IMR-90 (cell line): ENCODE measurements at regions not wholly inside any gene's neighbourhood (a gene's known extent, or its start where the extent isn't known, plus 50 kb on each side); places are given as distances from the start of the nearest gene placed in this dataset.

Experiments used
- ATAC-seq: fragments of 200-7000 bp; cut with Tn5 transposase; 2 replicates; pipeline ENCODE4 v1.9.1; 2020; ENCODE audit warnings: low read depth, mild to moderate bottlenecking, moderate library complexity
- BruUV-seq: library from RNA; stranded (reverse); fragments of 400-500 nt; replicated peaks from 2 replicates; lab custom pipeline; 2021; lab: Mats Ljungman, UMichigan
- CTCF ChIA-PET: fragments of 300-600 bp; formaldehyde crosslinking; extraction: SDS; loops from one replicate; lab custom pipeline; 2021; ENCODE audit warnings: antibody characterized with exemption; lab: Yijun Ruan, JAX
- POLR2A ChIA-PET: fragments of 300-600 bp; sonication (Branson Sonifier 250); formaldehyde crosslinking; loops from one replicate; lab custom pipeline; 2022; ENCODE audit warnings: antibody characterized with exemption; ENCODE audit not compliant: unreplicated experiment; lab: Charles Lee
- DNase-seq: peaks from one replicate; pipeline ENCODE4 v3.0.0; 2013
- H2AFZ ChIP-seq: replicated peaks from 2 replicates; pipeline ENCODE3; 2013; ENCODE audit warnings: low read length, mild to moderate bottlenecking; ENCODE audit not compliant: poor library complexity
- H2AK5ac ChIP-seq: 2 replicates; pipeline ENCODE4 v1.6.1; 2013; ENCODE audit warnings: low read depth, low read length, inconsistent platforms
- H2AK9ac ChIP-seq: replicated peaks from 2 replicates; pipeline ENCODE3; 2013; ENCODE audit warnings: mild to moderate bottlenecking, low read depth, low read length, moderate library complexity; ENCODE audit not compliant: poor library complexity
- H2BK120ac ChIP-seq: 2 replicates; pipeline ENCODE4 v1.6.1; 2013; ENCODE audit warnings: low read depth, low read length, inconsistent platforms
- H2BK15ac ChIP-seq: 3 replicates; pipeline ENCODE4 v1.6.1; 2013; ENCODE audit warnings: low read depth, low read length, inconsistent platforms
- H2BK20ac ChIP-seq: 2 replicates; pipeline ENCODE4 v1.6.1; 2013; ENCODE audit warnings: low read depth, mild to moderate bottlenecking, inconsistent platforms, low read length, moderate library complexity
- H2BK5ac ChIP-seq: 2 replicates; pipeline ENCODE4 v1.6.1; 2013; ENCODE audit warnings: mild to moderate bottlenecking, low read depth, low read length, inconsistent platforms; ENCODE audit not compliant: poor library complexity, severe bottlenecking
- H3K14ac ChIP-seq: replicated peaks from 2 replicates; pipeline ENCODE4 v1.6.1; 2013; ENCODE audit warnings: low read depth, low read length, inconsistent platforms
- H3K18ac ChIP-seq: 2 replicates; pipeline ENCODE4 v1.6.1; 2013; ENCODE audit warnings: low read depth, low read length, control low read depth
- H3K23ac ChIP-seq: 2 replicates; pipeline ENCODE4 v1.6.1; 2013; ENCODE audit warnings: low read depth, low read length, inconsistent platforms
- H3K27ac ChIP-seq: 2 replicates; pipeline ENCODE4 v1.5.1; 2013; ENCODE audit warnings: mild to moderate bottlenecking, control low read depth, low read length; ENCODE audit not compliant: insufficient read depth
- H3K27me3 ChIP-seq: 2 replicates; pipeline ENCODE4 v1.6.1; 2013; ENCODE audit warnings: low read length; ENCODE audit not compliant: control insufficient read depth, insufficient read depth
- H3K36me3 ChIP-seq: 2 replicates; pipeline ENCODE4 v1.6.1; 2013; ENCODE audit warnings: low read length, mixed read lengths; ENCODE audit not compliant: control insufficient read depth, insufficient read depth
- H3K4ac ChIP-seq: 2 replicates; pipeline ENCODE4 v1.6.1; 2013; ENCODE audit warnings: low read depth, low read length, inconsistent platforms
- H3K4me1 ChIP-seq: 2 replicates; pipeline ENCODE4 v1.6.1; 2013; ENCODE audit warnings: low read length, mixed read lengths; ENCODE audit not compliant: control insufficient read depth, insufficient read depth
- H3K4me2 ChIP-seq: 2 replicates; pipeline ENCODE4 v1.6.1; 2013; ENCODE audit warnings: low read depth, mild to moderate bottlenecking, control low read depth, low read length, moderate library complexity
- H3K4me3 ChIP-seq: 2 replicates; pipeline ENCODE4 v1.5.1; 2013; ENCODE audit warnings: low read depth, mild to moderate bottlenecking, control low read depth, low read length, moderate library complexity; ENCODE audit not compliant: insufficient read depth
- H3K56ac ChIP-seq: 2 replicates; pipeline ENCODE4 v1.6.1; 2013; ENCODE audit warnings: low read length, inconsistent platforms; ENCODE audit not compliant: insufficient read depth; ENCODE audit errors: extremely low read depth
- H3K79me1 ChIP-seq, 2 experiments: 2 replicates each; pipeline ENCODE4 v1.6.1; 2013; ENCODE audit warnings: low read length in 2 of 2, inconsistent platforms in 1 of 2, low read depth in 1 of 2
- H3K9ac ChIP-seq: 2 replicates; pipeline ENCODE4 v1.6.1; 2013; ENCODE audit warnings: low read depth, low read length, control low read depth
- H3K9me1 ChIP-seq: 2 replicates; pipeline ENCODE4 v1.6.1; 2013; ENCODE audit warnings: low read length, inconsistent platforms; ENCODE audit not compliant: insufficient read depth
- H3K9me3 ChIP-seq: 2 replicates; pipeline ENCODE4 v1.6.1; 2013; ENCODE audit warnings: low read length; ENCODE audit not compliant: control insufficient read depth, insufficient read depth
- H4K20me1 ChIP-seq: 2 replicates; pipeline ENCODE4 v1.6.1; 2013; ENCODE audit warnings: low read length, inconsistent platforms; ENCODE audit not compliant: insufficient read depth
- H4K5ac ChIP-seq: 2 replicates; pipeline ENCODE4 v1.6.1; 2013; ENCODE audit warnings: mild to moderate bottlenecking, low read depth, low read length, control low read depth
- H4K8ac ChIP-seq, 2 experiments: 2 replicates each; pipeline ENCODE4 v1.6.1; 2013; ENCODE audit warnings: low read depth in 2 of 2, low read length in 2 of 2, control low read depth in 1 of 2, inconsistent platforms in 1 of 2
- H4K91ac ChIP-seq: 2 replicates; pipeline ENCODE4 v1.6.1; 2013; ENCODE audit warnings: low read depth, low read length, inconsistent platforms; ENCODE audit not compliant: insufficient read depth
- FOS ChIP-seq: fragments of 150-350 bp; IDR thresholded peaks from 2 replicates; pipeline ENCODE4 v1.6.1; 2016; ENCODE audit warnings: low read depth, low read length
- MAFK ChIP-seq: IDR thresholded peaks from 2 replicates; pipeline ENCODE4 v1.6.1; 2012; ENCODE audit warnings: low read depth, low read length, improper control_type of control experiment
- MAZ ChIP-seq: IDR thresholded peaks from 2 replicates; pipeline ENCODE4 v1.6.1; 2012; ENCODE audit warnings: low read depth, mild to moderate bottlenecking, low read length, improper control_type of control experiment, moderate library complexity, borderline replicate concordance
- MXI1 ChIP-seq: IDR thresholded peaks from 2 replicates; pipeline ENCODE4 v1.6.1; 2012; ENCODE audit warnings: low read depth, mild to moderate bottlenecking, low read length, moderate library complexity, borderline replicate concordance
- WGBS, 2 experiments: methylation state at CpG; one replicate each; pipeline versions ENCODE4 v1.1.5 to v1.1.7; 2013; ENCODE audit warnings: missing lambda C conversion rate in 2 of 2; ENCODE audit not compliant: insufficient read length in 1 of 2; ENCODE audit errors: extremely low coverage in 2 of 2; 5-methylcytosine and 5-hydroxymethylcytosine counted together
- dilution Hi-C: fragments of 300-500 bp; cut with HindIII; formaldehyde crosslinking; loops from one replicate; pipeline ENCODE4 v1.14.3; 2018; ENCODE audit warnings: low sequenced_read_pairs; ENCODE audit not compliant: unreplicated experiment
- in situ Hi-C: fragments of 300-500 bp; cut with MboI; formaldehyde crosslinking; loops from 3 replicates; pipeline ENCODE4 v1.14.3; 2019; ENCODE audit warnings: low sequenced_read_pairs, inconsistent platforms, mixed read lengths
- intact Hi-C: fragments of 100-400 bp; cut with micrococcal nuclease; formaldehyde crosslinking; loops from 2 replicates; pipeline ENCODE4 v1.10.0; 2022

DNA sequence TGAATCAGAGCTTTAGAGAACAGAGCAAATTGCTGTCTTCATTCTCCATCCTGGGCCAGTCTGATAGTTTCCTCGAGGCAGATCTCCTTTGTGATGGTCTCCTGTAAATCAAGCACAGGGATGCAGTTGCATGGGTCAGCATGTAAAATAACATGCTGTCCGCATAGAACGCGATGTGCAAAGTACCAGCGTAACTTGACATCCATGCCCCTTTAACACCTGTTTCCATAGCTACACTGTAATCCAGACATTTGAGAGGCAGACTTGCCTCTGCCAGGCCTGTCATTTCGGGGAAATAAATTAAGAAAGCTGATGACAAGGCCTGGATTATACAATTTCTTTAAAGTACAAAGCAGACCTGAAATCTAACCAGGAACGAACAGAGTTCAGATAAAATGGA is 413.5 kb downstream of the TLE4 start:
- Histone ChIP-seq H3K79me1 (no peaks in the 10 kb centered on the region), H2BK120ac (no peak overlapping the region), H3K4ac (no peak overlapping the region), H2BK5ac (no peak overlapping the region), H3K36me3 (no peaks in the 10 kb centered on the region), H3K18ac (no peak overlapping the region), H2AFZ (no peak overlapping the region), H3K56ac (no peak overlapping the region), H4K91ac (no peak overlapping the region), H2BK15ac (no peak overlapping the region), H3K4me2 (no peak overlapping the region), H2AK9ac (no peak overlapping the region), H3K9me3 (no peaks in the 10 kb centered on the region), H3K4me3 (no peak overlapping the region), H2AK5ac (no peak overlapping the region), H3K4me1 (no peaks in the 10 kb centered on the region), H3K23ac (no peak overlapping the region), H3K27me3 (peaks cover 6% of the 10 kb centered on the region), H3K27ac (no peak overlapping the region), H4K8ac (no peak overlapping the region), H3K9ac (no peak overlapping the region), H4K20me1 (no peaks in the 10 kb centered on the region), H4K5ac (no peak overlapping the region), H2BK20ac (no peak overlapping the region), H3K14ac (no peak overlapping the region), H3K9me1 (no peaks in the 10 kb centered on the region)
- in situ Hi-C loops = no loop called here
- intact Hi-C loops = no loop called here
- ChIA-PET POLR2A (no interaction called here), CTCF (interaction anchor here (0.6 kb wide), 1 partner anchor 1753 kb away, joined by 3 read pairs; no protein-coding TSS in a partner anchor)
- DNase-seq (no peak), ATAC-seq (no peak)
- no peak for TF ChIP-seq MAFK
- TF ChIP-seq MAZ = no peak
- TF ChIP-seq MXI1 = no peak
- TF ChIP-seq FOS = no peak
- WGBS, 2 experiments = 93% methylated on average over 4 of the region's 7 CpGs; no CpG with 5 or more reads in 1 of the 2 experiments
- dilution Hi-C loops = no loop called here
- BruUV-seq = no TSS peak
